HuH-7 (cell line): ENCODE measurements at regions not wholly inside any gene's neighbourhood (a gene's known extent, or its start where the extent isn't known, plus 50 kb on each side); places are given as distances from the start of the nearest gene placed in this dataset.

Source experiments
- DNase-seq: peaks from one replicate; pipeline ENCODE4 v3.0.0; 2011; ENCODE audit warnings: low spot score

DNA sequence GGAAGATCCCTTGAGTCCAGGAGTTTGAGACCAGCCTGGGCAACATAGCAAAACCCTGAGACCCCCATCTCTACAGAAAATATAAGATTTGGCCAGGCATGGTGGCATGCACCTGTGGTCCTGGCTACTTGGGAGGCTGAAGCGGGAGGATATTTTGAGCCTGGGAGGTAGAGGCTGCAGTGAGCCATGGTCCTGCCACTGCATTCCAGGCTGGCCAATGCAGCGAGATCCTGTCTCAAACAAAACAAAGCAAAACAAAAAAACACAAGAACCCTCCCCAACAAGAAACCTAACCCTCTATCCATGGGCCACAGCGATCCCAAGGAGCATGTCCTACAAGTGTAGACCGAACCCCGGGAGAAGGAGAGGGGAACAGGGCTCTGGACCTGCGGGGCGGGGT lies 133.3 kb downstream of the MGAT5B start:
- no peak for DNase-seq

DNA sequence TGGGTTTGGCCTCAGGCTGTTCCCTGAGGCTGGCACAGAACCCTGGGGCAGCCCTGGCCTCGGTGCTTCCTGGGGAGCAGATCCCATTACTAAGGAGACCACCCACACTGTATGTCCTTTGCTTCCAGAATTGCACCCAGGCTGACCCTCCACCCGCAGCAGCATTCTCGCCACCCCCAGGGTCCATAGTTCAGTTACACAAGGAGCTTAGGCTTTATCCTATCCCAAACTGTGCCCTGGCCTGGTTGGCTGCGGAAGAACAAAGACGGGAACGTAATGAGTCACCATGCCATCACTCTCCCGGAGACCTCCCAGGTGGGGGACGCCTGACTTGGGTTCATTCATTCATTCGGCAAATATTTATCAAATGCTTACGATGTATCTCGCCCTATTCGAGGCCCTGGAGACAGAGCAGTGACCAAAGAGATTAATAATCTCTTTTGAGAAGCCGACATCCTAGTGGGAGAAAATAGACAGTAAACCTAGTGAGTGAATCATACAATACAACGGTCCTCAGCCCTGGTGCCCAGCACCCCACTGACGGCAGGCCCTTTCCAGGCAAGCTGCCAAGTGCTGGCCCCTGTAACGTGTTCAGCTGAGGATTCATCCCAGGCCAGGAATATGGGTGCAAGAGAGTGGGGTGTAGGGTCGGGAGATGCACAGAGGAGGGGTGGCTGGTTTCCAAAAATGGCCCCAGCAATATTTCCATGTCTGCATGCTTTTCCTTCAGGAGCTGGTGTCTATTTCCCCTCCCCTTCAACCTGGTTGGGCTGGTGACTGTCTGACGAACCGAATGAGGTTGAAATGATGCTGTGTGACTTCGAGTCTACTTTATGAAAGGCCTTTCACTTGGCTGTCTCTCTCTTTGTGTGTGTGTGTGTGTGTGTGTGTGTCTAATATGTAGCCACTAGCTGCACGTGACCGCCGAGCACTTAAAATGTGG lies 134.2 kb downstream of the MGAT5B start:
- DNase-seq, result no peak

DNA sequence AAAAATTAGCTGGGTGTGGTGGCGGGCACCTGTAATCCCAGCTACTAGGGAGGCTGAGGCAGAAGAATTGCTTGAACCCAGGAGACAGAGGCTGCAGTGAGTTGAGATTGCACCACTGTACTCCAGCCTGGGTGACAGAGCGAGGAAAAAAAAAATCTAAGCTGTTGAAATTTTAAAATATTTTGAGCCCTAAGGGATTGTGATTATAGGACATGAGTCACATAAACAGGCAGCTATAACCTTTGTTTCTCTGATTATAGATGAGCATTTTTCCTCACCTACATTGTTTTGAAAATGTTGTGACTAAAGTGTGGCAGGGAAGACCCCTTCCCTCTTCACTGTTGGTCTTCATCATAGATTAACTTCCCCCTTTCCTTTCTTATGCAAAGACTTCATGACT lies 135.5 kb downstream of the MGAT5B start:
- no peak for DNase-seq

DNA sequence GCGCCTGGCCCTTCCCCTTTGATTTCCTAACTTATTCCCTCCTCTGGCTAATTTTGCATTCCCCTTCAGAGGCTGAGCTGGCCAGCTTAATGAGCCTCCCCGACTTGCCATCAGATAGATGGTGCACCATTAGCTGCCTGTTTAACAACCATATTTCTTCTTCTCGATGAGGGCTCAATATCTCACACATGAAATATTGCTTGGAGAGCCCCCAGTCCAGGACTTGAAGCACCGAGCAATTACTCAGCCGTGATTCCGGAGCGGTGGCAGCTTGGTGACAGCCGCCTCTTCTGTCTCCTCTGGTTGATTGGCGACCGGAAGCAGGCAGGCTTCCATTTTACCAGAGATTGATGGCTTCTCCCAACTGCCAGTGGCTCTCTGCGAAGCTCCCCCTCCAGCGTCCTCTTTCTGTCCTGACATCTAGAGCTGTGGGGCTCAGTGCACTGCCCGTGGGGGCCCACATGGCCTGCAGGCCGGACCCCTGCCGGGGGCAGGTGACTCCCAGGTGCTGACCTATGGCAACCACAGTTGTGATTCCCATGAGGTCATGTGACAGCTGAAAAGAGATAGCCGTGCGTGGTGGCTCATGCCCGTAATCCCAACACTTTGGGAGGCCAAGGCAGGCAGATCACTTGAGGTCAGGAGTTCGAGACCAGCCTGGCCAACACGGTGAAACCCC lies 133.7 kb upstream of the SEC14L1 start:
- DNase-seq, result no peak

DNA sequence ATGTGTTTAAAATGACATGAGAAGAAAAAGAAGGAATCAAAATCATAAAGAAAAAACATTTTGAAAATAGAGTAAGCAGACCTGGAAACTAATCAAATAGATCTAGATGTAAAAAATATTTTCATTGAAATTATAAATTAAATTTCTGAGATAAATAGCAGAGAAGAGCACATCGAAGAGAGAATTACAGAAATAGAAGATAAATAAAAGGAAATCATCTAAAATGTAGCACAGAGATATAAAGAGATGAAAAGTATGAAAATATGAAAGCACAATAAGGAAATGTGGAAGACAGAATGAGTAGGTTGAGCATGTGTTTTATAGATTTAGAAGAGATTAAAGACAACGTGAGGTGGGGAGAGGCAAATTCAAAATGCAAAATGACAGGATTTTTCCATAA lies 130.9 kb upstream of the SEC14L1 start:
- DNase-seq, result no peak

DNA sequence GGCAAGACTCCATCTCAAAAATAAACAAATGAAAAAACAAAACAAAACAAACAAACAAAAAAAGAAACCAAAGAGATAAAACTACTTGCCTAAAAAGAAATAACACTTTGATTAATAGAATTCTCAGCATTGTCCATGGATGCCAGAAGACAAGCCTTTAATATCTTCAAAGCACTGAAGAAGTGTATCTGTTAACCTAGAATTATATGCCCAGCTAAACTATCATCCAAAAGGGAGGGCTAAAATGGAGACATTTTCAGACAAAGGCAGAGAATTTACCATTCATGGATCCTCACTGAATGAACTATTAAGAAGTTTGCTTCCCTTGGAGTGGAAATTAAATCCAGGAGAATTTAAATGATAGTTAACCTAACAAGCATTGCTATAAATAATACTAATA lies 130.1 kb upstream of the SEC14L1 start:
- no peak for DNase-seq

DNA sequence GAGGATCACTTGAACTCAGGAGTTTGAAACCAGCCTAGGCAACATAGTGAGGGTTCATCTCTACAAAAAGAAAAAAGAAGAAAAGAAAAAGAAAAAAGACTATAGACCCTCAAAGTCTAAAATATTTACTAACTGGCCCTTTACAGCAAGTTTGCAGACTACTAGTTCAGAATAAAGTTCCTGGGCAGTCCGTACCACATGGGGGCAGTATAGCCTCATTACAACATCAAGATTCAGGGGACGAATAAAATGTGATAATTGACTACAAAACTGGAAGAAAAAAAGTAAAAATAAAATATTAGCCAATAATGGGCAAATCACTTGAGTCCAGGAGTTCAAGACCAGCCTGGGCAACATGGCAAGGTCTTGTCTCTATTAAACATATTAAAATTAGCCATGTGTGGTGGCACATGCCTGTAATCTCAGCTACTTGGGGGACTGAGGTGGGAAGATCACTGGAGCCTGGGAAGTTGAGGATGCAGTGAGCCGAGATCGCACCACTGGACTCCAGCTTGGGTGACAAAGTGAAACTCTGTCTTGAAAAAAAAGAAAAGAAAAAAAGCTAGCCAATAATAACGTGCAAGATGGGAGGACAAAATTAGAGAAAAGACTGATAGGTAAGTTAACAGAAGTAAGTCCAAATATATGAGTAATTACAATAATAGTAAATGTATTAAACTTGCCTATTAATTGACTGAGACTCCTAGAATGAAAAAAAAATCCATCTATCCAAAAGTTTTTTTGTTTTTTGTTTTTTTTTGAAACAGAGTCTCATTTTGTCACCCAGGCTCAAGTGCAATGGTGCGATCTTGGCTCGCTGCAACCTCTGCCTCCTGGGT lies 129.4 kb upstream of the SEC14L1 start:
- DNase-seq, result no peak

DNA sequence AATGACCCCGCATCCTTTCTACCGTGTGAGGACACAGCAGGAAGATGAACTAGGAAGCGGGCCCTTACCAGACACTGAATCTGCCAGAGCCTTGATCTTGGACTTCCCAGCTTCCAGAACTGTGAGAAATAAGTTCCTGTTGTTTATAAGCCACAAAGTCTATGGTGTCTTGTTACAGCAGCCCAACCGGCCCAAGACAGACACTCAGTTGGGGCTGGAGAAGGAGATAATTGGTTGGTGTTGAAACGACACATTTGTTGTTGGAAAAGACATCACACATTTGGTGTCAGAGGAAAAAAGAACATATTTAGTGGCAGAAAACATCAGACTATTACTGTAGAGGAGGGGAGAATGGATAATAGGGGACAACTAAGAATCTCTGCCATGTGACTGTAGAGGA lies 122.3 kb upstream of the SEC14L1 start:
- DNase-seq, result no peak

DNA sequence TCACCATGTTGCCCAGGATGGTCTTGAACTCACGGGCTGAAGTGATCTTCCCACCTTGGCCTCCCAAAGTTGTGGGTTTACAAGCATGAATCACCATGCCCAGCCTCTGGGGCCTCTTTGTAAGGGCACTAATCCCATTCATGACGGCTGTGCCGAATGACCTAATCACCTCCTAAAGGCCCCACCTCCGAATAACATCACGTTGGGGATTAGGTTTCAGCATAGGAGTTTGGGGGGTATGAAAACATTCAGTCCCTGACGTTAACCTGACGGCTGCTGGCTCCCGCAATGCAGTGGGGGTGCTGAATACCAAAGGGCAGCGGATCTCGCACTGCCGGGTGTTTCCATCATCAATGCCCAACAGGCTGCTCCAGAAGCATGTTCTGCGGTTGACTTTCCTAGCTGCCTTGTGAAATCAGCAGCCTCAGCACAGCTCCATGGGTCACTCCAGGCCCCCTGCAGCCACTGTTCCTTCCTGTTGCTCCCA lies 120.8 kb upstream of the SEC14L1 start:
- no peak for DNase-seq

DNA sequence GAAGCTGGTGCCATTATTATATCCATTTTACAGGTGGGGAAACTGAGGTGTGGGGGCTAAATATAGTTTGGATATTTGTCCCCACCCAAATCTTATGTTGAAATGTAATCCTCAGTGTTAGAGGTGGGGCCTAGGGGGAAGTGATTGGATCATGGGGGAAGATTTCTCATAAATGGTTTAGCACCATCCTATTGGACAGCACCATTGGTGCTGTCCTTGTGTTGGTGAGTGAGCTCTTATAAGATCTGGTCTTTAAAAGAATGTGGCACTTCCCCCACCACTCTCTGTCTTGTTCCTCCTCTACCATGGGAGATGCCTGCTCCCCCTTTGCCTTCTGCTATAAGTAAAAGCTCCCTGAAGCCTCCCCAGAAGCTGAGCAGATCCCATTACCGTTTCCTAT lies 119.8 kb upstream of the SEC14L1 start:
- DNase-seq, result no peak

DNA sequence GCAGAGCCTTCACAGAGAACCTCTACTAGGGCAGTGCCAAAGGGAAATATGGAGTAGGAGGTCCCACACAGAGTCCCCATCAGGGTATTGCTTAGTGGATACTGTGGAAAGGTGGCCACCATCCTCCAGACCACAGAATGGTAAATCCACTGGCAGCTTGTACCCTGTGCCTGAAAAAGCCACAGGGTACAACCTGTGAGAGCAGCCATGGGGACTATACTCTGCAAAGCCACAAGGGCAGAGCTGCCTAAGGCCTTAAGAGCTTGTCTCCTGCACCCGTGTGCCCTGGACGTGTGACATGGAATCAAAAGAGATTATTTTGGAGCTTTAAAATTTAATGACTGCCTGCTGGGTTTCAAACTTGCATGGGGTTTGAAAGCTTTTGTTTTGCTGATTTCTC lies 118.0 kb upstream of the SEC14L1 start:
- DNase-seq, result no peak

DNA sequence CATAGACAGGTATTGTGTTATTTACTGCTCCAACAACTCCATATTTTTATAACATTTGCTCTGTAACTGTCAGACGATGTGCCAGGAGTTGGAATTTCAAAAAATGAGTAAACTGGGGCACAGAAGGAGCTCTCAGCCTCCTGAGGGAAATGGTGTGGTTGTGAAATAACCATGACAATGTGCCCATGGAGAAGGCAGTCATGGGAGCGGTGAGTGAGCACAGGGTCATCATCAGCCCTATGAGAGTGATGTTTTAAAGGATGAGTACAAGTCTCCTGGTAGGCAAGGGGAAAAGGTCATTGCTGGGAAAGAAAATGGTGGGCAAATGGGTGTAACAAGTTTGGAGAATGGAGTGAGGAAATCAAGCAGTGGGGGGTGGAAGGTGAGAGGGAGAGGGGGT lies 115.0 kb upstream of the SEC14L1 start:
- DNase-seq, result no peak

DNA sequence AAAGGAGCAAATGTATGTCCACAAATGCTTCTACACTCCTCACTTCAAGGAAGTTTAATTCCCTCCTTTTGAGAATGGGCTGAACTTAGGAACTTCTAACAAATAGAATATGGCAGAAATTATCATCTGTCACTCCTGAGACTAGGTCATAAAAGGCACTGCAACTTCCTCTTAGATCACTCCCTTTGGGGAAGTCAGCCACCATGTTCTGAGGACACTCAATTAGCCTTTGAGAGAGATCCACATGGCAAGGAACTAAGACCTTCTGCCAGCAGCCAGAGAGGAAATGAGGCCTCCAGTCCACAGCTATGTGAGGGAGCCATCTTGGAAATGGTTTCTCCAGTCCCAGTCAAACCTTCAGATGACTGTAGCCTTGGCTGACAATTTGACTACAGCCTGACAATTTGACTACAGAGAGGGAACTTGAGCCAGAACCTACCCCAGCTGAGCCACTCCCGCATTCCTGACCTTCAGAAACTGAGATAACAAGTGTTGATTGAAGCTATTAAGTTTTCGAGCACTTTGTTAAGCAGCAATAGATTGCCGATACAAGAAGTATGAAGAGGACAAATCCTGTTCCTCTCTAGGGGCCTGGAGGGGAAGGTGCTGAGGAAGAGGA lies 113.4 kb upstream of the SEC14L1 start:
- DNase-seq, result no peak

DNA sequence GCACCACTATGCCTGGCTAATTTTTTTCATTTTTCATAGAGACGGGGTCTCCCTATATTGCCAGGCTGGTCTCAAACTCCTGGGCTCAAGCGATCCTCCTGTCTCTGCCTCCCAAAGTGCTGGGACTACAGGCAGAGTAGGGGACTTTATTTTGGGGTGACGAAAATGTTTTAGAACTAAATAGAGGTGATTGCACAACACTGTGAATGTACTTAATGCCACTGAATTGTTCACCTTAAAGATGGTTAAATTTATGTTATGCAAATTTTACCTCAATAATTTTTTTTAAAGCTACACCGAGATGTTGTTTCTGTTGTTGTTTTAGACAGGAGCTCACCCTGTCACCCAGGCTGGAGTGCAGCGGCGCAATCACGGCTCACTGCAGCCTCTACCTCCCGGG lies 111.9 kb upstream of the SEC14L1 start:
- DNase-seq, result no peak

DNA sequence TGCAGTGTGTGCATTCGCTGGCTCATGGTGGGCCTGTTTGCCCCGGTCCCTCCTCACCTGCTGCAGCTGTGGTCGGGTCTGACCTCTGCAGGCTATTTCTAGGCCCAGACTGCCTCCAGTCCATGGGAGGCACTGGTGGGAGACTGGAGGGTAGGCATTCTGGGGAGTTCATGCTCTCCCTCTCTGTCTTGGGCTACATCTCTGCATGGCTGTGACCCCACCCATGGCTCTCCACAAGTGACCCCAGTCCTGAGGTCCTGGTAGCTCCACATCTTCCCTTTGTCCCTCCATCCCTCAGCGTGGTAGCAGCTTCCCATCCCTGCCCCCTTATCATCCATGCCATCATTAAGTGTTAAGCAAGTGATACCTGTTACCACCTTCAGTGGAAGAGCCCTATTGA lies 107.8 kb upstream of the SEC14L1 start:
- no peak for DNase-seq

DNA sequence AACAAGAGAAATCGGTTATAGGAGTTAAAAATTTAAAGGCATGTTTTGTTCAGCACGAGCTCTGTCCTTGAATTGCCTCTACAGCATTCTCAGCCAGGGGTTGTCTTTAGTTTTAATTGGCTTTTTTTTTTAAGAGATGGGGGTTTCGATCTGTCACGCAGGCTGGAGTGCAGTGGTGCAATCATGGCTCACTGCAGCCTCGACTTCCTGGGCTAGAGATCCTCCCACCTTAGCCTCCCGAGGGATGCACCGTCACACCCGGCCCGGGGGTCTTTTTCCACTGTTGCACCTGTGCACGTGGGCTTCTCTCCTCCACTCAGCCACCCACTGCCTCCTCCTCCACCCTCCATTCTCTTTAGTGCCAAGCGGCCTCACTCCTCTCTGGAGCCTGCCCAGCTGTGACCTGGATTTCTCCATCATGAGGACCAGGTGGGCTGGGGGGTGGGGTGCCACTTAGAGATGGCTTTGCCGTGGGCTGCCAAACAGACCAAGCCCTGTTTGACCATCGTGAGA lies 106.8 kb upstream of the SEC14L1 start:
- no peak for DNase-seq

DNA sequence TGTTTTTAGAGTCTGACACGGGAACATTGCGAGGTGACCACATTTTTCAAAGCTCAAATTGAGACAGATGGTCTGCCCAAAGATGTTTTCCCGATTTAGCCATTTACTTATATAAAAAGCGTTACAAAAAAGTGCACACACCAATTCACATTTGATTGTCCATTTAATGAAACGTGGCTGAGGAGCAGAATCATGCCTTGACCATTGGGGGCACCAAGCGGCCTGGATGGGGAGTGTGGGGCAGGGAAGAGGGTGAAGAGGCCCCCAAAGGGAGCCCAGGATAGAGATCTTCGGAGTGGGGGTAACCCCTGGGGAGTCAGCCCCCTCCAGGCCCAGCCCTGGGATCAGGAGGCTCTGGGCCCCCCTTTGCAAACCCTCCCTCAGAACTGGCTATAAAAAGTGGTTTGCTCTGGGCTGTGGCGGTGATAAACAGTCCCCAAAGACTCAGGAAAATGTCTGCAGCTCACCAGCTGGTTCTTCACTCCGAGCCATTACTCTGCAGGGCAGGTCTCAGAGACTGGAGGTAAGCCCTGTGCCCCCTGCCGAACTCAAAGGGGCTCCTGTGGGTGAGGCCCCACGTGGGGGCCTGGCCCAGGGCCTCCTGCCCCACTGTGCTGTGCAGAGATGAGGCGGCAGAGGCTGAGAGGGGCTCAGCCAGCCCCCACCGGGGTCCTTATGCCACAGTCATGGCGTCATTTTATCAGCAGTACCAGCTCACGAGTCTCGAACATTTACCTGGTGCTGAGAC lies 105.9 kb upstream of the SEC14L1 start:
- no peak for DNase-seq

DNA sequence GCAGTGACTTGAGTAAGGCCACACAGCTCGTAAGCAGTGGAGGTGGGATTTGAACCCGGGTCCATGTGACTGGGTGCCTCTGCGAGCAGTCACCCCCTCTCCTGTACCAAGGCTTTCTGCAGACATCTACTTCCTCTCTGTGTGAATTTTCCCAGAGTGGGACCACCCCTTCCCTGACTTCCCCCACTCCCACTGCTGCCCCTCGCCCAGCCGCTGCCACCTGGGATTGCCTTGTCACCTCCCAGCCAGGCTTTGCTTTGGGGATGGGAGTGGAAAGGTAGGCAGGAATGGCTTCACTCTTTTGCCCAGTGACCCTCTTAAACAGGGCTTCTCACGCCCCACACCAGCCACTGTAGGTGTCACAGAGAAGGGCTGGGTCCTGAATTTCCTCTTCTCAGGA lies 105.2 kb upstream of the SEC14L1 start:
- DNase-seq, result no peak

DNA sequence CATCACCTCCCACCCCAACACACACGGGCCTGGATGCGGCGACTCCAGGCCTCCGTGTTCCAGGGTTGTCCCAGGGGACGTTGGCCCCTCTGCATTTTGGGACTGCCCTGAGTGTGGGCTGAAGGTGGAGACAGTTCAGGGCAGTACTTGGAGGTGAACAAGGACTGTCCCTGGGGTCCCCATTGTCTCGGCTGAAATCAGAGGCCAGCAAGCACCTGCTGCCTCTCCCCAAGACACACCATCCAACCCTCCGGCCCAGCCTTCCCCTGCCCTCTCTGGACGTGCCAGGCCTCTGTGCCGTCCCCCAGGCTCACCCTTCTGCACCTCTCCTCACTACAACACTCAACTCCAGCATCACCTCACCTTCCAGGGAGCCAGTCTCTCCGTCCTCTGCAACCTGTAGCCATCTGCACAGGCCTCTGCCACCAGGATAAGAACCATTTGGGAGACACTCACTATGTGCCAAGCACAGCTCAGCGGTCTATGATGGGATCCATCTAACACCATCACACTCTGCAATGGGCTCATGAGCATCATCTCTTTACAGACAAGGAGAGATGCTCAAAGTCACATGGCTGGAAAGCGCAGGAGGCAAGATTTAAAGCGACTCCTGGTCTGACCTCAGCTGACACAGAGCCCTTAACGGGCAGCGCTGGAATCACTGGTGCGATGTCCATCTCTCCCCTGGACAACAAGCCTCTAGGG lies 104.5 kb upstream of the SEC14L1 start:
- no peak for DNase-seq

DNA sequence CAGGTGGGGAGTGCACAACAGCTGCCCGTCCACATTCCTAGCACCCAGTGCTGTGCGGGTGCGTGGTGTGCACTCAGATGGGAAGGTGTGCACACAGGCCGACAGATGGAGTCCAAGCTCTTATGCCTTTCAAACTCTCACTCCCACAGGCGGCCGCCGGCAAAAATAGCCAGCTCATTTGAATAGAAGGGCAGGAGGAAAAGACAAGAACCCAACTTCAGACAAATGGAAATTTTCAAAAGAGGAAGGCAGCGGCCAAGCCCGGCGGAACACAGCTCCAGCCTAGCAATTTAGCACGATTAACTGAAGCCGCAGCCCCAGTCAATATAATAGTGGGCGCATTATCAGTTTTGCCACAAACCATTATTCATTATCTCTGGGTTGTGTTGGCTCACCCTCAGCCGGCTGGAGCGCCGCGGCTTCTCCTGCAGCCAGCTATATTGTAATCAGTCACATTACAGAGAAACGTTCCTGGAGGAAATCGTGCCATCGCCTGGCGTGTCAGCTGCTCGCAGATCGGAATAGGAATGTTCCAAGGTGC lies 103.9 kb upstream of the SEC14L1 start:
- no peak for DNase-seq
